IMR-90 (cell line): ENCODE measurements at regions not wholly inside any gene's neighbourhood (a gene's known extent, or its start where the extent isn't known, plus 50 kb on each side); places are given as distances from the start of the nearest gene placed in this dataset.

ENCODE experiments used
- ATAC-seq: fragments of 200-7000 bp; cut with Tn5 transposase; 2 replicates; pipeline ENCODE4 v1.9.1; 2020; ENCODE audit warnings: low read depth, mild to moderate bottlenecking, moderate library complexity
- BruUV-seq: library from RNA; stranded (reverse); fragments of 400-500 nt; replicated peaks from 2 replicates; lab custom pipeline; 2021; lab: Mats Ljungman, UMichigan
- CTCF ChIA-PET: fragments of 300-600 bp; formaldehyde crosslinking; extraction: SDS; loops from one replicate; lab custom pipeline; 2021; ENCODE audit warnings: antibody characterized with exemption; lab: Yijun Ruan, JAX
- POLR2A ChIA-PET: fragments of 300-600 bp; sonication (Branson Sonifier 250); formaldehyde crosslinking; loops from one replicate; lab custom pipeline; 2022; ENCODE audit warnings: antibody characterized with exemption; ENCODE audit not compliant: unreplicated experiment; lab: Charles Lee
- DNase-seq: peaks from one replicate; pipeline ENCODE4 v3.0.0; 2013
- H2AFZ ChIP-seq: replicated peaks from 2 replicates; pipeline ENCODE3; 2013; ENCODE audit warnings: low read length, mild to moderate bottlenecking; ENCODE audit not compliant: poor library complexity
- H2AK5ac ChIP-seq: 2 replicates; pipeline ENCODE4 v1.6.1; 2013; ENCODE audit warnings: low read depth, low read length, inconsistent platforms
- H2AK9ac ChIP-seq: replicated peaks from 2 replicates; pipeline ENCODE3; 2013; ENCODE audit warnings: mild to moderate bottlenecking, low read depth, low read length, moderate library complexity; ENCODE audit not compliant: poor library complexity
- H2BK120ac ChIP-seq: 2 replicates; pipeline ENCODE4 v1.6.1; 2013; ENCODE audit warnings: low read depth, low read length, inconsistent platforms
- H2BK15ac ChIP-seq: 3 replicates; pipeline ENCODE4 v1.6.1; 2013; ENCODE audit warnings: low read depth, low read length, inconsistent platforms
- H2BK20ac ChIP-seq: 2 replicates; pipeline ENCODE4 v1.6.1; 2013; ENCODE audit warnings: low read depth, mild to moderate bottlenecking, inconsistent platforms, low read length, moderate library complexity
- H2BK5ac ChIP-seq: 2 replicates; pipeline ENCODE4 v1.6.1; 2013; ENCODE audit warnings: mild to moderate bottlenecking, low read depth, low read length, inconsistent platforms; ENCODE audit not compliant: poor library complexity, severe bottlenecking
- H3K14ac ChIP-seq: replicated peaks from 2 replicates; pipeline ENCODE4 v1.6.1; 2013; ENCODE audit warnings: low read depth, low read length, inconsistent platforms
- H3K18ac ChIP-seq: 2 replicates; pipeline ENCODE4 v1.6.1; 2013; ENCODE audit warnings: low read depth, low read length, control low read depth
- H3K23ac ChIP-seq: 2 replicates; pipeline ENCODE4 v1.6.1; 2013; ENCODE audit warnings: low read depth, low read length, inconsistent platforms
- H3K27ac ChIP-seq: 2 replicates; pipeline ENCODE4 v1.5.1; 2013; ENCODE audit warnings: mild to moderate bottlenecking, control low read depth, low read length; ENCODE audit not compliant: insufficient read depth
- H3K27me3 ChIP-seq: 2 replicates; pipeline ENCODE4 v1.6.1; 2013; ENCODE audit warnings: low read length; ENCODE audit not compliant: control insufficient read depth, insufficient read depth
- H3K36me3 ChIP-seq: 2 replicates; pipeline ENCODE4 v1.6.1; 2013; ENCODE audit warnings: low read length, mixed read lengths; ENCODE audit not compliant: control insufficient read depth, insufficient read depth
- H3K4ac ChIP-seq: 2 replicates; pipeline ENCODE4 v1.6.1; 2013; ENCODE audit warnings: low read depth, low read length, inconsistent platforms
- H3K4me1 ChIP-seq: 2 replicates; pipeline ENCODE4 v1.6.1; 2013; ENCODE audit warnings: low read length, mixed read lengths; ENCODE audit not compliant: control insufficient read depth, insufficient read depth
- H3K4me2 ChIP-seq: 2 replicates; pipeline ENCODE4 v1.6.1; 2013; ENCODE audit warnings: low read depth, mild to moderate bottlenecking, control low read depth, low read length, moderate library complexity
- H3K4me3 ChIP-seq: 2 replicates; pipeline ENCODE4 v1.5.1; 2013; ENCODE audit warnings: low read depth, mild to moderate bottlenecking, control low read depth, low read length, moderate library complexity; ENCODE audit not compliant: insufficient read depth
- H3K56ac ChIP-seq: 2 replicates; pipeline ENCODE4 v1.6.1; 2013; ENCODE audit warnings: low read length, inconsistent platforms; ENCODE audit not compliant: insufficient read depth; ENCODE audit errors: extremely low read depth
- H3K79me1 ChIP-seq, 2 experiments: 2 replicates each; pipeline ENCODE4 v1.6.1; 2013; ENCODE audit warnings: low read length in 2 of 2, inconsistent platforms in 1 of 2, low read depth in 1 of 2
- H3K9ac ChIP-seq: 2 replicates; pipeline ENCODE4 v1.6.1; 2013; ENCODE audit warnings: low read depth, low read length, control low read depth
- H3K9me1 ChIP-seq: 2 replicates; pipeline ENCODE4 v1.6.1; 2013; ENCODE audit warnings: low read length, inconsistent platforms; ENCODE audit not compliant: insufficient read depth
- H3K9me3 ChIP-seq: 2 replicates; pipeline ENCODE4 v1.6.1; 2013; ENCODE audit warnings: low read length; ENCODE audit not compliant: control insufficient read depth, insufficient read depth
- H4K20me1 ChIP-seq: 2 replicates; pipeline ENCODE4 v1.6.1; 2013; ENCODE audit warnings: low read length, inconsistent platforms; ENCODE audit not compliant: insufficient read depth
- H4K5ac ChIP-seq: 2 replicates; pipeline ENCODE4 v1.6.1; 2013; ENCODE audit warnings: mild to moderate bottlenecking, low read depth, low read length, control low read depth
- H4K8ac ChIP-seq, 2 experiments: 2 replicates each; pipeline ENCODE4 v1.6.1; 2013; ENCODE audit warnings: low read depth in 2 of 2, low read length in 2 of 2, control low read depth in 1 of 2, inconsistent platforms in 1 of 2
- H4K91ac ChIP-seq: 2 replicates; pipeline ENCODE4 v1.6.1; 2013; ENCODE audit warnings: low read depth, low read length, inconsistent platforms; ENCODE audit not compliant: insufficient read depth
- BHLHE40 ChIP-seq: fragments of 150-350 bp; IDR thresholded peaks from 2 replicates; pipeline ENCODE4 v1.6.1; 2016; ENCODE audit warnings: mild to moderate bottlenecking, low read depth, low read length
- CEBPB ChIP-seq: IDR thresholded peaks from 2 replicates; pipeline ENCODE4 v1.6.1; 2012; ENCODE audit warnings: low read depth, low read length, improper control_type of control experiment
- CHD1 ChIP-seq: IDR thresholded peaks from 2 replicates; pipeline ENCODE4 v1.6.1; 2012; ENCODE audit warnings: low read depth, low read length, improper control_type of control experiment
- FOS ChIP-seq: fragments of 150-350 bp; IDR thresholded peaks from 2 replicates; pipeline ENCODE4 v1.6.1; 2016; ENCODE audit warnings: low read depth, low read length
- MAFK ChIP-seq: IDR thresholded peaks from 2 replicates; pipeline ENCODE4 v1.6.1; 2012; ENCODE audit warnings: low read depth, low read length, improper control_type of control experiment
- MAZ ChIP-seq: IDR thresholded peaks from 2 replicates; pipeline ENCODE4 v1.6.1; 2012; ENCODE audit warnings: low read depth, mild to moderate bottlenecking, low read length, improper control_type of control experiment, moderate library complexity, borderline replicate concordance
- MXI1 ChIP-seq: IDR thresholded peaks from 2 replicates; pipeline ENCODE4 v1.6.1; 2012; ENCODE audit warnings: low read depth, mild to moderate bottlenecking, low read length, moderate library complexity, borderline replicate concordance
- NFE2L2 ChIP-seq: fragments of 150-350 bp; IDR thresholded peaks from 2 replicates; pipeline ENCODE4 v1.6.1; 2016; ENCODE audit warnings: low read depth, mild to moderate bottlenecking, low read length
- POLR2A ChIP-seq: IDR thresholded peaks from 2 replicates; pipeline ENCODE4 v1.6.1; 2012; ENCODE audit warnings: mild to moderate bottlenecking, low read depth, low read length
- RAD21 ChIP-seq: IDR thresholded peaks from 2 replicates; pipeline ENCODE4 v1.6.1; 2012; ENCODE audit warnings: low read length, improper control_type of control experiment
- RCOR1 ChIP-seq: IDR thresholded peaks from 2 replicates; pipeline ENCODE4 v1.6.1; 2012; ENCODE audit warnings: mild to moderate bottlenecking, low read length, improper control_type of control experiment; ENCODE audit not compliant: insufficient replicate concordance
- RFX5 ChIP-seq: IDR thresholded peaks from 2 replicates; pipeline ENCODE4 v1.8.0; 2012; ENCODE audit warnings: low read depth, mild to moderate bottlenecking, low read length, moderate library complexity
- SMC3 ChIP-seq: fragments of 150-350 bp; IDR thresholded peaks from 2 replicates; pipeline ENCODE4 v1.6.1; 2016; ENCODE audit warnings: low read depth, mild to moderate bottlenecking, antibody characterized with exemption, low read length, moderate library complexity
- WGBS, 2 experiments: methylation state at CpG; one replicate each; pipeline versions ENCODE4 v1.1.5 to v1.1.7; 2013; ENCODE audit warnings: missing lambda C conversion rate in 2 of 2; ENCODE audit not compliant: insufficient read length in 1 of 2; ENCODE audit errors: extremely low coverage in 2 of 2; 5-methylcytosine and 5-hydroxymethylcytosine counted together
- dilution Hi-C: fragments of 300-500 bp; cut with HindIII; formaldehyde crosslinking; loops from one replicate; pipeline ENCODE4 v1.14.3; 2018; ENCODE audit warnings: low sequenced_read_pairs; ENCODE audit not compliant: unreplicated experiment
- in situ Hi-C: fragments of 300-500 bp; cut with MboI; formaldehyde crosslinking; loops from 3 replicates; pipeline ENCODE4 v1.14.3; 2019; ENCODE audit warnings: low sequenced_read_pairs, inconsistent platforms, mixed read lengths
- intact Hi-C: fragments of 100-400 bp; cut with micrococcal nuclease; formaldehyde crosslinking; loops from 2 replicates; pipeline ENCODE4 v1.10.0; 2022
- TF ChIP-seq, protein P1 (sequence below): fragments of 150-350 bp; IDR thresholded peaks from 2 replicates; pipeline ENCODE4 v1.6.1; 2017; ENCODE audit warnings: mild to moderate bottlenecking, antibody characterized with exemption, low read length, low read depth
- TF ChIP-seq, protein P2 (sequence below): fragments of 150-350 bp; IDR thresholded peaks from 2 replicates; pipeline ENCODE4 v1.6.1; 2016; ENCODE audit warnings: low read depth, mild to moderate bottlenecking, low read length, moderate library complexity, borderline replicate concordance
- TF ChIP-seq, protein P3 (sequence below): conservative IDR thresholded peaks from 2 replicates; pipeline ENCODE4 v1.5.1; 2012; ENCODE audit warnings: mild to moderate bottlenecking, low read depth, low read length, improper control_type of control experiment

DNA sequence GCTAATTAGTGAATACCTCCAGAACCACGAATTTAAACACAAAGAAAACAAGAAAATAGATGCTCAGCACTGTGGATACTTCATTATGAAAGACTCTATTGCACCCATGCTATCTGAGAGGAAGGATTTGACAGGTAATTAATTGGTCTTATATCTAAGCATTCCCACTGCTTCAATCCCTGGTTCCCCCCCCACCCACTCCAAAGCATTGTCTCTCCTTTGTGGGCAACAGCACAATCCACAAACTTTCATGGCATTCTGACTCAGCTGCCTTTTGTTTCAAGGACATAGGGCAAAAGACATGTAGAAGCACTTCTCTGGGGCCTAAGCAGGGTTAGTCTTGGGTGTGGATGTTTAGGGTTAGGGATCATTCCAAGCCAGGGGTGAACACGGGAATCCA, 551.4 kb downstream of the BUD13 start:
- Histone ChIP-seq H3K4ac (no peak overlapping the region), H3K79me1 (no peaks in the 10 kb centered on the region), H2AK9ac (no peak overlapping the region), H3K4me3 (no peak overlapping the region), H2AK5ac (no peak overlapping the region), H3K4me1 (no peaks in the 10 kb centered on the region), H2BK120ac (no peak overlapping the region), H3K27me3 (no peaks in the 10 kb centered on the region), H3K9me3 (no peaks in the 10 kb centered on the region), H3K36me3 (no peaks in the 10 kb centered on the region), H2BK15ac (no peak overlapping the region), H2BK20ac (no peak overlapping the region), H3K4me2 (no peak overlapping the region), H3K14ac (no peak overlapping the region), H3K23ac (no peak overlapping the region), H2BK5ac (no peak overlapping the region), H3K9me1 (no peaks in the 10 kb centered on the region), H4K91ac (no peak overlapping the region), H3K9ac (no peak overlapping the region), H3K27ac (no peak overlapping the region), H3K18ac (no peak overlapping the region), H4K8ac (no peak overlapping the region), H4K20me1 (no peaks in the 10 kb centered on the region), H4K5ac (no peak overlapping the region), H2AFZ (no peak overlapping the region), H3K56ac (no peak overlapping the region)
- CTCF ChIA-PET = no interaction called here
- intact Hi-C loops = loop anchor here (5.0 to 10.0 kb wide), 2 partner anchors 349 to 717 kb away; partner anchors contain the start of gene CADM1
- no TSS peak for BruUV-seq
- POLR2A ChIA-PET = no interaction called here
- in situ Hi-C loops = no loop called here
- WGBS, 2 experiments = no CpG with 5 or more reads among the region's 2 CpGs
- DNase-seq (no peak), ATAC-seq (no peak)
- dilution Hi-C loops = no loop called here
- TF ChIP-seq RFX5 (no peak), SMC3 (no peak), RCOR1 (no peak), FOS (no peak), MAFK (no peak), NFE2L2 (no peak), CHD1 (no peak), MXI1 (no peak), POLR2A (no peak), BHLHE40 (no peak), RAD21 (no peak), MAZ (no peak), CEBPB (no peak)
- TF ChIP-seq, protein P1, sequence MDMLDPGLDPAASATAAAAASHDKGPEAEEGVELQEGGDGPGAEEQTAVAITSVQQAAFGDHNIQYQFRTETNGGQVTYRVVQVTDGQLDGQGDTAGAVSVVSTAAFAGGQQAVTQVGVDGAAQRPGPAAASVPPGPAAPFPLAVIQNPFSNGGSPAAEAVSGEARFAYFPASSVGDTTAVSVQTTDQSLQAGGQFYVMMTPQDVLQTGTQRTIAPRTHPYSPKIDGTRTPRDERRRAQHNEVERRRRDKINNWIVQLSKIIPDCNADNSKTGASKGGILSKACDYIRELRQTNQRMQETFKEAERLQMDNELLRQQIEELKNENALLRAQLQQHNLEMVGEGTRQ = no peak
- TF ChIP-seq, protein P2, sequence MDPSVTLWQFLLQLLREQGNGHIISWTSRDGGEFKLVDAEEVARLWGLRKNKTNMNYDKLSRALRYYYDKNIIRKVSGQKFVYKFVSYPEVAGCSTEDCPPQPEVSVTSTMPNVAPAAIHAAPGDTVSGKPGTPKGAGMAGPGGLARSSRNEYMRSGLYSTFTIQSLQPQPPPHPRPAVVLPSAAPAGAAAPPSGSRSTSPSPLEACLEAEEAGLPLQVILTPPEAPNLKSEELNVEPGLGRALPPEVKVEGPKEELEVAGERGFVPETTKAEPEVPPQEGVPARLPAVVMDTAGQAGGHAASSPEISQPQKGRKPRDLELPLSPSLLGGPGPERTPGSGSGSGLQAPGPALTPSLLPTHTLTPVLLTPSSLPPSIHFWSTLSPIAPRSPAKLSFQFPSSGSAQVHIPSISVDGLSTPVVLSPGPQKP = no peak
- TF ChIP-seq, protein P3, sequence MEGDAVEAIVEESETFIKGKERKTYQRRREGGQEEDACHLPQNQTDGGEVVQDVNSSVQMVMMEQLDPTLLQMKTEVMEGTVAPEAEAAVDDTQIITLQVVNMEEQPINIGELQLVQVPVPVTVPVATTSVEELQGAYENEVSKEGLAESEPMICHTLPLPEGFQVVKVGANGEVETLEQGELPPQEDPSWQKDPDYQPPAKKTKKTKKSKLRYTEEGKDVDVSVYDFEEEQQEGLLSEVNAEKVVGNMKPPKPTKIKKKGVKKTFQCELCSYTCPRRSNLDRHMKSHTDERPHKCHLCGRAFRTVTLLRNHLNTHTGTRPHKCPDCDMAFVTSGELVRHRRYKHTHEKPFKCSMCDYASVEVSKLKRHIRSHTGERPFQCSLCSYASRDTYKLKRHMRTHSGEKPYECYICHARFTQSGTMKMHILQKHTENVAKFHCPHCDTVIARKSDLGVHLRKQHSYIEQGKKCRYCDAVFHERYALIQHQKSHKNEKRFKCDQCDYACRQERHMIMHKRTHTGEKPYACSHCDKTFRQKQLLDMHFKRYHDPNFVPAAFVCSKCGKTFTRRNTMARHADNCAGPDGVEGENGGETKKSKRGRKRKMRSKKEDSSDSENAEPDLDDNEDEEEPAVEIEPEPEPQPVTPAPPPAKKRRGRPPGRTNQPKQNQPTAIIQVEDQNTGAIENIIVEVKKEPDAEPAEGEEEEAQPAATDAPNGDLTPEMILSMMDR = no peak
